ENCODE measurements at regions not wholly inside any gene's neighbourhood (a gene's known extent, or its start where the extent isn't known, plus 50 kb on each side); places are given as distances from the start of the nearest gene placed in this dataset.

- DNase-seq: no peak
- intact Hi-C loops (cut with DNase I): no loop called here
Measured at GRCh38 chr12:82069931-82070514, 288.2 kb downstream of the CCDC59 start.

DNA sequence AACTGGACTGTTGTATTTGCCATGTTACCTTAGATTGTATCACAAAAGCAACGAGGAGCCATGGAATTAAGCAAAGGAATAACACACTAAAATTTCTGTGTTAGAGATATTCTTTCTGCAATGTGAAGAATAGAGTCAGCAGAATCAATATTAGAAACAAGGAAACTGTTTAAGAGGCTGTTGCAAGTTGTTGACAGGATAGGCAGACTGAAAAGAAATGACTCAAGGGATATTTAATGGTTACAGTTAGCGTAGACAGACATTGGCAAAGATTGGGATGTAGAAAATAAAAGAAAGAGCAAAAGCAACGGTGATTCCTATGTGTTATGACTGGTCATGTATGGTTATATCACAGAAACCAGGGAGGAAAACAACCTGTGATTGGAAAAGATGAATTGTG, 299.0 kb upstream of the PPFIA2 start:
- intact Hi-C loops (cut with DNase I): no loop called here
- DNase-seq: no peak

DNA sequence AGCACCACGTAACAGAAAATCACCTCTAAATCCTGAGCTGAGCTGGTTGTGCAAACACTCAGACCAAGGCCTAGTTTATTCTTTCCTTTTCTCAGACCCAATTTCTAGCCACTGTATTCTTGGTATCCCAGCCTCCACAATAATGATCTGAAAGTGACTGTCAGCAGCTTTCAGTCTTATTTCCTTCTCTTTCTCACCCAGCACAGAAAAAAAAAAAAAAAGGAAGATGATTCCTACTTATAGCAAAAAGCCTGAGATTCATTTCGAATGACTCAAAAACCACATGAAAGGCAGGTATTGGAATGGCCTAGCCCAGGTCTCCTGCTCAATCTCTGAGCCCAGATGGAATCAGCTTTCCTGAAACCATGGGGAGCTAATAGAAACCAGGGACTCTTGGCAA, 298.6 kb upstream of the PPFIA2 start:
- DNase-seq: no peak
- intact Hi-C loops (cut with DNase I): no loop called here

- intact Hi-C loops (cut with DNase I): no loop called here
- no peak for DNase-seq
Measured at GRCh38 chr12:82055391-82055790, 296.2 kb upstream of the PPFIA2 start.

- DNase-seq: no peak
- intact Hi-C loops (cut with DNase I): no loop called here
Measured at GRCh38 chr12:82054566-82054965, 295.4 kb upstream of the PPFIA2 start.

- no peak for DNase-seq
- intact Hi-C loops (cut with DNase I): no loop called here
Measured at GRCh38 chr12:82047446-82047845, 288.3 kb upstream of the PPFIA2 start.

DNA sequence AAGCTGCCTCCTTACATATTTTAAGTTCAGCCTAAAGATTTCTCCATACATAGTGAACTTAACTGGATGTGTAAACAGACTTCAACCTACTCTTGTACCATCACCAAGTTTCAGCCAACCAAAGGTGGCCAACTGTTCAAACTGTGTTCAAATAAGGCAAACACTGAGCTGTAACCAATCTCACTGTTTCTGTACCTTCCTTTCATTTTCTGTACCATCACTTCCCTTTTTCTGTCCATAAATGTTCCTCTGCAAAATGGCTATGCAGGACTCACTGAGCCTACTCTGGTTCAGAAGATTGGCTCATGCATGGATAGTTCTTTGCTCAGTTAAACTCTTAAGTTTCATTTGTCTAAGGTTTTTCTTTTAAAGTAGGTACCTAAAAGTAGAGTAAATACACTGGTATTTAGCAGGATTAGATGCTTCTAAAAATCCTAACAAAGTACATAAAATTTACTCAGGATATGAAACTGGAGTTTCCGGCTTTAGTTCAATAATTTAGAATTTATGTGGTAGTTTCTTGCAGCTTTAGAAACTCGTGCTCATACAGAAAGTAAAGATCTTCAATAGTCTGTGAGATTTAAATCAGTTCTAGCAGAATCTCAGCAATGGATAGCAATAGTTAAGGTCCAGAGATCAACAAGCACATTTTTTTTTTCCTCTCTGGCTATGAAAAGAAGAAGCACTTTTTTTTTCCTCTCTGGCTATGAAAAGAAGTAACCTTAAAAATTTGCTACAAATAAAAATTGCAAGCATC, 282.0 kb upstream of the PPFIA2 start:
- intact Hi-C loops (cut with DNase I): no loop called here
- no peak for DNase-seq

DNA sequence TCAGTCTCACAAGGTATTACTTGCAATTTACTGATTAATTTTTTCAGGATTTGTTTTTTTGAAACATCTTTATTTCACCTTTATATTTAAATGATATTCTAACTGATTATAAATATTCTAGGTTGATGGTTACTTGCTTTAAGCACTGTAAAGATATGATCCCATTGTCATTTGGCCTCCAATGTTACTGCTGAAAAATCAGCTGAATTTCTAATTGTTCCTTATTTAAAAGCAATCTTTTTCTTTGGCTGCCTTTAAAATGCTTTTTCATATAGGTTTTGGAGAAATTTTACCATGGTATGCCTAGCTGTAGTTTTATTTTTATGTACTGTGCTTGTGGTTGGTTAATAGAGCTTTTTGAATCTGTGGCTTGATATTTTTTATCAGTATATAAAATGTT, 275.6 kb upstream of the PPFIA2 start:
- no peak for DNase-seq
- intact Hi-C loops (cut with DNase I): no loop called here

- intact Hi-C loops (cut with DNase I): no loop called here
- DNase-seq: no peak
Measured at GRCh38 chr12:82029936-82030335, 270.8 kb upstream of the PPFIA2 start.

DNA sequence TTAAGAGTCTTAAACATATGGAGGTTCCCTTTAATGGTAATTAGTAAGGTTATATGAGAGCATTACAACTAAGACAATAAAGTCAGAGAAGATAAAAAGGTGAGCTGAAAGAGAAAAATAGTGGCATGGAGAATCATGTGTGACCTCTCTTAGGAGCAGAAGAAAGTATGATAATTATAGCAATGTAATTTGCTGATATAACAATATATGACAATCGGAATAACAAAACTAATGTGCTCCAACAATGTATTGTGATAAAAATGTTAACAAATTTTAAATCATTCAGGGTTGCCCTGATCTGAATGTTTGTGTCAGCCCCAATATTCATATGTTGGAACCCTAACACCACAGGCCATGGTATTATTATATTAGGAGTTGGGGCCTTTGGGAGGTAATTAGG, 269.6 kb upstream of the PPFIA2 start:
- DNase-seq: no peak

DNA sequence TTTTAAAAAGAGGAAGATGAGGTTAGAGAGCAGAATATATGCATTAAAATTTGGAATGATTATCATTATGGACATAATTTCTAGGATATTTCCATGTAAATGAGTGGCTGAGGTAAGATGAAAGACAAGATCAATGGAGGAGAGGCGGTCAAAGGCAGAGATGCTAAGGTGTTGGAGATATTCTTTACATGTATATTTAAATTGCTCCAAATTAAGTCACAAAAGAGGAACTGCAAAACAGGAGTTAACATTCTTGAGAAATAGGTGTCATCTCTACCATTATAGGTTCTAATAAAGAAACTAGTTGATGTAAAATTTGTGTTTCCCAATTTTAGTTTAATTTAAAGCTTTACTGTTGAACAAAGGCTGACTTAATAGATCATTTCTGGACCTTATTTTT, 268.5 kb upstream of the PPFIA2 start:
- no peak for DNase-seq
- intact Hi-C loops (cut with DNase I): no loop called here

More for the DNA sequence above, 269.6 kb upstream of the PPFIA2 start:
- intact Hi-C loops (cut with DNase I): no loop called here

- DNase-seq: no peak
- intact Hi-C loops (cut with DNase I): no loop called here
Measured at GRCh38 chr12:82025462-82025861, 266.3 kb upstream of the PPFIA2 start.

GRCh38 chr12:82019533-82019932, 260.4 kb upstream of the PPFIA2 start:
- no peak for DNase-seq
- intact Hi-C loops (cut with DNase I): no loop called here

GRCh38 chr12:82015623-82016347, 256.6 kb upstream of the PPFIA2 start:
- intact Hi-C loops (cut with DNase I): no loop called here
- DNase-seq: no peak

DNA sequence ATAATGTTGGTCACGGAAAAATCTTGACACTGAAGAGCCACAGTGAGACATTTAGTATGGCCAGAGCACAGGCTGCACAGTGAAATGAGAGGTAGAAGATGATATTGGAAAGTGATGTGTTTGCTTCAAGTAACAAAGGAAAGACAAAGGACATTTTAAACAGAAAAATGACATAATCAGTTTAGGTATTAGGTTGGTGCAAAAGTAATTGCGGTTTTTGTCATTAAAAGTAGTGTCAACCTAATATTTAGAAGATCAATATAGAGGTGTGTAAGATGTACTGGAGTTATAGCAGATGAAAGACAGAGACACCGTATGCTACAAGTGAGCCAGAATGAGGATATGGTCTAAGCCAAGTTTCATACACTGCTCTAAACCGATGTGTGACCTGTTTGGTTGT, 253.0 kb upstream of the PPFIA2 start:
- DNase-seq: no peak
- intact Hi-C loops (cut with DNase I): no loop called here

- DNase-seq: no peak
- intact Hi-C loops (cut with DNase I): no loop called here
Measured at GRCh38 chr12:82009524-82009923, 250.4 kb upstream of the PPFIA2 start.

DNA sequence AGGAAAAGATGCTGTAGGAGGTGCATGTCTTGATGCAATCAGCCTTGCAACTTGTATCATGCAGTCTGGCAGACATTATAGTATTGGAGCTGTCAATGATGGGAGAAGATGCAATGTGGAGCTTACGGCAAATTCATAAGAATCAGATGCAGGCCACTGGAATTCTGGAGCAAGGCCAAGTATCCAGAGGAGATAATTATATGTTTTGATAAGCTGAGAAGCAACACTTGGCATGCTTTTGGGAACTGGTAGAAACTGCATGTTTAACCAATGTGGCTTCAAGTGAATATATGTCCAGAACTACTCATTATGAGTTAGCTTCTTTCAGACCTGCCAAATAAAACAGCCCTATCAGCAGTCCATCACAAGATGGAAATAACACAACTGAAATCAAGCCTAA, 249.1 kb upstream of the PPFIA2 start:
- intact Hi-C loops (cut with DNase I): no loop called here
- DNase-seq: no peak

DNA sequence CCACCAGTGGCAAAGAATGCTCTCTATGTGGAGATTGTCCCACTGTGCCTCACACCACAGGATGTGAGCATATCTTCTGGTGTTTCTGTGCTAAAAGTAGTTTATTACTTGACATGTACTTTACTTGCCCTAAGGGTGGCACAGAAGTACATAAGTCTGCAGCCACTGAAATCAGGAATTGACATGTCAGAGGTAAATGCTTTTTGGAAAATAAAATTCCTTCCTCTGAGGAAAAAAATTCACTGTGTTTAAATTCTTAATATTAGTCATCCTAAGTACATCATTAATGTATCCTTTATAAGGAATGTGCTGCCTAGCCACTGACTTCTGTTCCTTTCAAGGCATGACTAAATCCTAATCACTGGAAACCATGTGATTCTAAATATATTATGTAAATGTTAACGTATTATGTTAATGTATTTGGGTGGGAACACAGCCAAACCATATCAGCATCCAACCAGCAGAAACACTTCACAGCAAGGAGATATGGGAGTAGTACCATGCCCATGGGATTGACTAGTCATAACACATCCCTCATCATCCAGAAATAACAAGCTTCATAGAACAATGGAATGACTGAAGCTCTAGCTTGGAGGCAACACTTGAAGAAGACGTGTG, 239.7 kb upstream of the PPFIA2 start:
- intact Hi-C loops (cut with DNase I): no loop called here
- no peak for DNase-seq

- intact Hi-C loops (cut with DNase I): no loop called here
- peak in 2 of 42 donors; percentile 19 to 24 for DNase-seq
Measured at GRCh38 chr12:81992461-81992860, 233.3 kb upstream of the PPFIA2 start.

- no peak for DNase-seq
- intact Hi-C loops (cut with DNase I): no loop called here
Measured at GRCh38 chr12:81991868-81992267, 232.7 kb upstream of the PPFIA2 start.
